Sciatic nerve (tissue), 2 donors: ENCODE measurements at regions not wholly inside any gene's neighbourhood (a gene's known extent, or its start where the extent isn't known, plus 50 kb on each side); places are given as distances from the start of the nearest gene placed in this dataset.
A peak's percentile ranks its signal among the peaks of the same experiment; 100 is the strongest.
"Not testable (repeated sequence)": the region's sequence is repeated elsewhere in the genome, so short reads cannot be mapped to it uniquely, and the experiment has no call there.

Source experiments
- ATAC-seq: fragments of 200-7000 bp; cut with Tn5 transposase; one replicate; pipeline ENCODE4 v1.9.1; 2020; ENCODE audit warnings: mild to moderate bottlenecking, moderate library complexity
- DNase-seq: peaks from one replicate; pipeline ENCODE4 v3.0.0-alpha.2; 2020; ENCODE audit warnings: low spot score
- intact Hi-C: fragments of 100-400 bp; cut with DNase I; formaldehyde crosslinking; loops from one replicate; pipeline ENCODE4 v1.14.2; 2022
- donor health status: DM: no; HTN: no; CAD: no.
- donor health status: DM: no; HTN: no; CAD: no.

GRCh38 chr5:138667782-138668331, 85.4 kb upstream of the CTNNA1 start:
- intact Hi-C loops, ATAC-seq, DNase-seq: not testable (repeated sequence)

GRCh38 chr5:138666226-138666742, 86.9 kb upstream of the CTNNA1 start:
- intact Hi-C loops = no loop called here
- ATAC-seq = no peak
- DNase-seq = no peak

- ATAC-seq (no peak), DNase-seq (no peak)
- intact Hi-C loops = no loop called here
Measured at GRCh38 chr5:138665261-138665660, 88.0 kb upstream of the CTNNA1 start.

- intact Hi-C loops = no loop called here
- DNase-seq (no peak), ATAC-seq (no peak)
Measured at GRCh38 chr5:138664276-138664943, 88.8 kb upstream of the CTNNA1 start.

- ATAC-seq (no peak), DNase-seq (no peak)
- intact Hi-C loops = no loop called here
Measured at GRCh38 chr5:138663561-138663960, 88.4 kb upstream of the HSPA9 start.

GRCh38 chr5:138663009-138663408, 87.8 kb upstream of the HSPA9 start:
- intact Hi-C loops = no loop called here
- ATAC-seq (no peak), DNase-seq (no peak)

GRCh38 chr5:138662599-138662998, 87.4 kb upstream of the HSPA9 start:
- DNase-seq (no peak), ATAC-seq (no peak)
- intact Hi-C loops = no loop called here

- no peak for DNase-seq
- ATAC-seq = no peak
- intact Hi-C loops = no loop called here
Measured at GRCh38 chr5:138661991-138662434, 86.8 kb upstream of the HSPA9 start.

GRCh38 chr5:138661291-138661960, 86.2 kb upstream of the HSPA9 start:
- DNase-seq (no peak), ATAC-seq (no peak)
- intact Hi-C loops = no loop called here

GRCh38 chr5:138660051-138660572, 84.9 kb upstream of the HSPA9 start:
- no peak for DNase-seq
- no peak for ATAC-seq
- intact Hi-C loops = no loop called here

GRCh38 chr5:138659561-138659960, 84.4 kb upstream of the HSPA9 start:
- intact Hi-C loops = no loop called here
- peak; percentile 26 for DNase-seq
- ATAC-seq = no peak

- intact Hi-C loops = no loop called here
- DNase-seq (peak; percentile 22), ATAC-seq (no peak)
Measured at GRCh38 chr5:138659121-138659520, 83.9 kb upstream of the HSPA9 start.

GRCh38 chr5:138658676-138659075, 83.5 kb upstream of the HSPA9 start:
- no peak for DNase-seq
- intact Hi-C loops = no loop called here
- no peak for ATAC-seq

- DNase-seq (peak; percentile 32), ATAC-seq (no peak)
- intact Hi-C loops = no loop called here
Measured at GRCh38 chr5:138657360-138657759, 82.2 kb upstream of the HSPA9 start.

- ATAC-seq = no peak
- intact Hi-C loops = no loop called here
- DNase-seq = peak; percentile 41
Measured at GRCh38 chr5:138656916-138657315, 81.7 kb upstream of the HSPA9 start.

- ATAC-seq = peak; percentile 75
- DNase-seq = peak; percentile 83
- intact Hi-C loops = no loop called here
Measured at GRCh38 chr5:138655530-138656190, 80.5 kb upstream of the HSPA9 start.

GRCh38 chr5:138654281-138654867, 79.2 kb upstream of the HSPA9 start:
- ATAC-seq (no peak), DNase-seq (no peak)
- intact Hi-C loops = no loop called here

GRCh38 chr5:138653502-138653901, 78.3 kb upstream of the HSPA9 start:
- intact Hi-C loops = no loop called here
- ATAC-seq = no peak
- DNase-seq = no peak

- ATAC-seq (no peak), DNase-seq (no peak)
- intact Hi-C loops = no loop called here
Measured at GRCh38 chr5:138651767-138652117, 76.5 kb upstream of the HSPA9 start.
